ENCODE measurements at regions not wholly inside any gene's neighbourhood (a gene's known extent, or its start where the extent isn't known, plus 50 kb on each side); places are given as distances from the start of the nearest gene placed in this dataset.

DNA sequence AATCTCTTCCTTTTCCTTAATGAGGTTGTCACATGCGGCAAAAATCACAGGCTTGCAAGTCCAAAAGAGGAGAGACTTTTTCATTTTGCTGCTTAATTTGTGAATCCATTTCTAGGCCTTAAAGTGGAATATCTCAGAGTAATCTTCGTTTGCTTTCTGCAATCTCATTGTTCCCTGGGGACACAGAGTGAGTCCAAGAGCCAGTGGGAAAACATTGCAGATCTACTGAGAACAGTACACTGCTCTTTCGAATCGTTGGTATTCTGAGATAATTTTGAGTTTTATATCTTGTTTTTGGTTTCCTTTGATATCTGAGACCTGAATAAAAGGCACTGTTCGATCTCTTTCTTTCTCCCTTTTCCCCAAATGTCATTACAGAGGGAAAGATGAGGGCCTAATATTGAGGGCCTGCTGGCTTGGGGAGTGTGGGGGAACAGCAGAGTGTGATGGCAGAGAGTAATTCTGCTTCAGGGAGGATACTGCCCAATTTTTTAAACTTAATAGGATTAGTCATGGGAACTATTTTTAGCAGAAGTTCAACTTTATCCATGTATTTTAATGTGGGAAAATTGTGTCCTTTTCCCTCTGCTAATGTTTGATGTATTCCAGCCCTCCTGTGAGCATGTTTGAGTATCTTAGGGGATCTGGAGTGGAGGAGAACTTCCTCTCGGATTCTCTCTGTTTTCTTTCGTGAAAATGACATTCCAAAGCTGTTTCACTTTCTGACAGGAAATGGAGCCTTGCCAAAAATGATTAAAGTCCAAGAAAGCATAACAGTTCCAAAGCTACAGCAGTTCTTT, 418.2 kb upstream of the ZEB2 start:
- no peaks in the 10 kb centered on the region; the same call in 1 of the 2 replicates for H3K27me3 ChIP-seq (ENCODE audit: insufficient read depth, low read length)
- H2AK5ac ChIP-seq (ENCODE audit: insufficient read length, low read length) = no peak overlapping the region
- DNase-seq = no peak
- Mint-ChIP-seq H3K36me3 (ENCODE audit: insufficient read depth in 1 of 3, low read depth in 3 of 3) (no peaks in the 10 kb centered on the region), H3K27ac (peak overlapping the region in 2 of 3 experiments; percentile 19 to 90; a peak in 2 of 7 replicates), H3K4me1 (no peaks in the 10 kb centered on the region), H3K4me3 (no peak overlapping the region), H3K9me3 (no peaks in the 10 kb centered on the region), H3K27me3 (ENCODE audit: low read depth) (no peaks in the 10 kb centered on the region)
- H3K14ac ChIP-seq (ENCODE audit: insufficient read depth, low read length) = no peak overlapping the region
- H4K5ac ChIP-seq (ENCODE audit: insufficient read length, low read depth, low read length) = no peak overlapping the region
- no peaks in the 10 kb centered on the region for H4K20me1 ChIP-seq (ENCODE audit: control insufficient read depth, insufficient read depth, insufficient read length)
- no peak overlapping the region for H4K8ac ChIP-seq (replicated peaks; ENCODE audit: insufficient read length, low read depth, low read length)
- no peaks in the 10 kb centered on the region for H3K23me2 ChIP-seq (ENCODE audit: insufficient read length, low read depth, low read length, poor library complexity, severe bottlenecking)
- H2BK120ac ChIP-seq (ENCODE audit: low read depth, low read length, poor library complexity, severe bottlenecking) = no peak overlapping the region
- no peaks in the 10 kb centered on the region; the same call in 1 of the 2 replicates for H3K4me1 ChIP-seq (ENCODE audit: insufficient read depth, low read length)
- H3K79me1 ChIP-seq (ENCODE audit: insufficient read depth, low read depth, low read length, poor library complexity, severe bottlenecking) = no peaks in the 10 kb centered on the region
- WGBS (ENCODE audit: extremely low coverage, insufficient read length, low lambda C conversion rate) = no CpG with 5 or more reads among the region's 7 CpGs
- no peak overlapping the region for H3K4ac ChIP-seq (ENCODE audit: low read depth, low read length)
- no peak overlapping the region for H3K56ac ChIP-seq (ENCODE audit: insufficient read length, low read depth, low read length)
- H3K4me2 ChIP-seq (ENCODE audit: insufficient read depth, insufficient read length, low read length) = no peak overlapping the region
- H3K9ac ChIP-seq (ENCODE audit: extremely low read depth, insufficient read length, low read length) = no peak overlapping the region
- H2AFZ ChIP-seq (ENCODE audit: low read length) = no peak overlapping the region
- no peak overlapping the region for H3K18ac ChIP-seq (ENCODE audit: insufficient read length, low read depth, low read length)
- no peak overlapping the region for H2BK20ac ChIP-seq (ENCODE audit: low read depth, low read length, poor library complexity, severe bottlenecking)
- no peak overlapping the region for H3K23ac ChIP-seq (ENCODE audit: insufficient read length, low read depth, low read length)
- no peak overlapping the region for H4K91ac ChIP-seq (ENCODE audit: insufficient read length, low read depth, low read length)
- no peak overlapping the region for H3T11ph ChIP-seq (ENCODE audit: low read length)
- H2BK5ac ChIP-seq (ENCODE audit: insufficient read length, low read length) = no peak overlapping the region
- H3K9me3 ChIP-seq (ENCODE audit: control insufficient read depth, low read depth, low read length) = no peaks in the 10 kb centered on the region
- no peak overlapping the region for H3K27ac ChIP-seq (ENCODE audit: insufficient read length, low read depth, low read length)
- TF ChIP-seq CTCF (conservative IDR thresholded peaks at IDR 0.05) = no peak
- H2BK12ac ChIP-seq (ENCODE audit: insufficient read length, low read depth, low read length) = no peak overlapping the region
- H3K79me2 ChIP-seq (ENCODE audit: insufficient read depth, low read length) = no peaks in the 10 kb centered on the region
- no peak overlapping the region for H2BK15ac ChIP-seq (ENCODE audit: low read depth, low read length)
